Activated naive CD4-positive, alpha-beta T cell treated with anti-CD3 and anti-CD28 coated beads, Interleukin-2, amount 50 U/mL, for 16 hours (primary cell): ENCODE measurements at regions not wholly inside any gene's neighbourhood (a gene's known extent, or its start where the extent isn't known, plus 50 kb on each side); places are given as distances from the start of the nearest gene placed in this dataset.

Source experiments
- DNase-seq: peaks from one replicate; pipeline ENCODE4 v3.0.0-alpha.2; 2020

- DNase-seq = no peak
These were observed 477.4 kb downstream of the RSL24D1 start for GRCh38 chr15:54719325-54719724.

- no peak for DNase-seq
These were observed 488.7 kb downstream of the RSL24D1 start for GRCh38 chr15:54707805-54708752.

GRCh38 chr15:54687628-54688027 lies 509.1 kb downstream of the RSL24D1 start:
- DNase-seq = no peak
